Parathyroid adenoma (tissue), 2 donors: ENCODE measurements at regions not wholly inside any gene's neighbourhood (a gene's known extent, or its start where the extent isn't known, plus 50 kb on each side); places are given as distances from the start of the nearest gene placed in this dataset.
"Not testable (repeated sequence)": the region's sequence is repeated elsewhere in the genome, so short reads cannot be mapped to it uniquely, and the experiment has no call there.

Experiments used
- H2AFZ ChIP-seq: fragments of 300-600 bp; sonication (generic); one replicate; pipeline ENCODE4 v1.7.0; 2017; ENCODE audit warnings: antibody characterized with exemption, mild to moderate bottlenecking
- H3K27ac ChIP-seq: fragments of 300-600 bp; sonication (generic); one replicate; pipeline ENCODE4 v1.7.0; 2017
- H3K27me3 ChIP-seq: fragments of 300-600 bp; sonication (generic); one replicate; pipeline ENCODE4 v1.7.0; 2017; ENCODE audit warnings: low read length; ENCODE audit not compliant: control insufficient read depth, insufficient read depth
- H3K36me3 ChIP-seq: fragments of 300-600 bp; sonication (generic); one replicate; pipeline ENCODE4 v1.7.0; 2017; ENCODE audit warnings: low read length; ENCODE audit not compliant: control insufficient read depth, insufficient read depth
- H3K4me1 ChIP-seq: fragments of 300-600 bp; sonication (generic); one replicate; pipeline ENCODE4 v1.7.0; 2017; ENCODE audit warnings: control low read depth
- H3K4me2 ChIP-seq: fragments of 300-600 bp; sonication (generic); one replicate; pipeline ENCODE4 v1.7.0; 2017; ENCODE audit warnings: low read length
- H3K4me3 ChIP-seq: fragments of 300-600 bp; sonication (generic); one replicate; pipeline ENCODE4 v1.7.0; 2017; ENCODE audit warnings: low read depth, low read length
- H3K79me2 ChIP-seq: fragments of 300-600 bp; sonication (generic); one replicate; pipeline ENCODE4 v1.7.0; 2017; ENCODE audit warnings: control low read depth
- H3K9ac ChIP-seq: fragments of 300-600 bp; sonication (generic); one replicate; pipeline ENCODE4 v1.7.0; 2017; ENCODE audit warnings: mild to moderate bottlenecking
- H3K9me3 ChIP-seq: fragments of 300-600 bp; sonication (generic); one replicate; pipeline ENCODE4 v1.7.0; 2017; ENCODE audit warnings: low read length; ENCODE audit not compliant: control insufficient read depth
- CTCF ChIP-seq: fragments of 300-600 bp; sonication (generic); IDR thresholded peaks from one replicate; pipeline ENCODE4 v1.7.0; 2017; ENCODE audit warnings: antibody characterized with exemption, mild to moderate bottlenecking
- donor health status: primary hyperparathyroidism.

GRCh38 chr2:6183226-6183625 lies 491.0 kb downstream of the SOX11 start:
- TF ChIP-seq CTCF: no peak
- no peaks in the 10 kb centered on the region for H3K36me3 ChIP-seq
- H3K9me3 ChIP-seq: no peaks in the 10 kb centered on the region
- no peak overlapping the region for H2AFZ ChIP-seq
- no peak overlapping the region for H3K27ac ChIP-seq
- no peaks in the 10 kb centered on the region for H3K79me2 ChIP-seq
- no peak overlapping the region for H3K4me2 ChIP-seq
- no peak overlapping the region for H3K9ac ChIP-seq
- H3K27me3 ChIP-seq: no peaks in the 10 kb centered on the region
- H3K4me1 ChIP-seq: no peaks in the 10 kb centered on the region
- H3K4me3 ChIP-seq: no peak overlapping the region

- Histone ChIP-seq H3K4me1 (no peaks in the 10 kb centered on the region), H3K27me3 (no peaks in the 10 kb centered on the region), H3K4me3 (no peak overlapping the region), H2AFZ (peak overlapping the region; percentile 39), H3K9me3 (no peaks in the 10 kb centered on the region), H3K79me2 (no peaks in the 10 kb centered on the region), H3K36me3 (no peaks in the 10 kb centered on the region), H3K9ac (no peak overlapping the region), H3K4me2 (no peak overlapping the region), H3K27ac (no peak overlapping the region)
- no peak for TF ChIP-seq CTCF
Measured at GRCh38 chr2:6184532-6185292, 492.5 kb downstream of the SOX11 start.

- Histone ChIP-seq H3K4me1 (no peaks in the 10 kb centered on the region), H3K9ac (no peak overlapping the region), H3K4me3 (no peak overlapping the region), H3K27ac (peak overlapping the region; percentile 42), H2AFZ (no peak overlapping the region), H3K27me3 (no peaks in the 10 kb centered on the region), H3K9me3 (no peaks in the 10 kb centered on the region), H3K79me2 (no peaks in the 10 kb centered on the region), H3K36me3 (no peaks in the 10 kb centered on the region), H3K4me2 (no peak overlapping the region)
- no peak for TF ChIP-seq CTCF
Measured at GRCh38 chr2:6186332-6187151, 494.4 kb downstream of the SOX11 start.

- H3K9ac ChIP-seq: no peak overlapping the region
- no peaks in the 10 kb centered on the region for H3K79me2 ChIP-seq
- no peak overlapping the region for H3K27ac ChIP-seq
- H3K9me3 ChIP-seq: no peaks in the 10 kb centered on the region
- H3K27me3 ChIP-seq: no peaks in the 10 kb centered on the region
- no peak overlapping the region for H3K4me3 ChIP-seq
- H2AFZ ChIP-seq: no peak overlapping the region
- H3K4me2 ChIP-seq: no peak overlapping the region
- no peaks in the 10 kb centered on the region for H3K4me1 ChIP-seq
- H3K36me3 ChIP-seq: no peaks in the 10 kb centered on the region
- TF ChIP-seq CTCF: no peak
Measured at GRCh38 chr2:6196449-6196848, 504.3 kb downstream of the SOX11 start.

- not testable (repeated sequence) for H3K4me3 ChIP-seq, H3K9me3 ChIP-seq, H3K4me2 ChIP-seq, H3K27me3 ChIP-seq, H3K27ac ChIP-seq, H3K9ac ChIP-seq, H3K4me1 ChIP-seq, H3K79me2 ChIP-seq, H3K36me3 ChIP-seq, H2AFZ ChIP-seq
Measured at GRCh38 chr2:6198370-6198919, 506.3 kb downstream of the SOX11 start.
